ENCODE measurements at regions not wholly inside any gene's neighbourhood (a gene's known extent, or its start where the extent isn't known, plus 50 kb on each side); places are given as distances from the start of the nearest gene placed in this dataset.
"Not testable (repeated sequence)": the region's sequence is repeated elsewhere in the genome, so short reads cannot be mapped to it uniquely, and the experiment has no call there.

DNA sequence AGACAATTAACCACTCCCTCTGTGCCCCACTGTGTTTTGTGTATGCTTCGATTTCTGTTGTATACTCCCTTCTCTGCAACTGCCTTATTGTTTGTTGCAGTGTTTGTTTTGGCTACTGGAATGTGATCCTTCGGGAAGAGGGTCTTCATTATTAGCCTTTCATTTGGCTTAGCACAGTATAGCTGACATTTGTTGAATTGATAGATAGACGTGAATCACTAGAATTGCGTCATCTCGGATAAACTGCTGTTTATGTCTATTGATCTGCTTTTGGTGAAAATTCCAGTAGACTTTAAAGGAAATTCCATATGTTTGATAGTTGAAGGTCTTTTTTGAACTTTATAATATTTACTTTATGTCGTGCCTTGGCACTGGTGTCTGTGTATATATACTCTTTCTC lies 189.9 kb upstream of the EYA4 start:
- DNase-seq (ENCODE audit: low read depth) = no peak

DNA sequence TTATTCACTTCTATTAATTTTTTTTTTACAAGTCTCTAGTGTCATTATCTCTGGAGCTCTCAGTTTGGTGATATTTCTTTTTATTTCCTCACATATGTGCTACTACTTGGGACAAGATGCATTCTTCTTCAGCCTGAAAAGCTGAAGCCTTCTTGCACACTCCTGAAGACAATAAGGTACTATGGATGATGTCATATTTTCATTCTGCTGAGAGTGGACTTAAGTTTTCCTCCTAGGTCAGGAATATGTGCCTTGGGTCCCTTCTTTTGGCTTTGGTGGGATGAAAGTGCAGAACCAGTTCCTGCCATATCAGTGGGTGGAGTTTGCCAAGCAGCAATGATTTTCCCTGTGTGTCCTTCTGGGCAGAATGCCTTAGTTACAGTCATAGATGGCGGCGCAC lies 188.7 kb upstream of the EYA4 start:
- DNase-seq (ENCODE audit: low read depth) = no peak

GRCh38 chr6:133055441-133055966 lies 185.7 kb upstream of the EYA4 start:
- DNase-seq (ENCODE audit: low read depth) = no peak

DNA sequence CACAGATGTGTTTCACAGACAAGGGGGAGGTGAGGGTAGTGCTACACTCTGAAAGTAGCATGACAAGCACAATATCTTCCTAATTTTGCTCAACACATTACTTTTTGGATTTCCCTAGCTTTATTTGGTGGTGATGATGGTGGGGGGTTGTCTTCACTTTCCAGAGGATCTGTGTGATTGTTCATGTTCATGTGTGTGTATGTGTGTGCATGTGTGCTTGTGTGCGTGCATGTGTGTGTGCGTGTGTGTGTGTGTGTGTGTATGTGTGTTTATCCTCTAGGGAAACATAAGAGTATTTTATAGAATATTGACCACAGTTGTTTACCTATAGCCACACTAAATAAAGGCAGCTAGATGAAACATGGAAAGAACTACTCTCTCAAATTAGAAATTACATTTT lies 183.8 kb upstream of the EYA4 start:
- DNase-seq (ENCODE audit: low read depth) = no peak

DNA sequence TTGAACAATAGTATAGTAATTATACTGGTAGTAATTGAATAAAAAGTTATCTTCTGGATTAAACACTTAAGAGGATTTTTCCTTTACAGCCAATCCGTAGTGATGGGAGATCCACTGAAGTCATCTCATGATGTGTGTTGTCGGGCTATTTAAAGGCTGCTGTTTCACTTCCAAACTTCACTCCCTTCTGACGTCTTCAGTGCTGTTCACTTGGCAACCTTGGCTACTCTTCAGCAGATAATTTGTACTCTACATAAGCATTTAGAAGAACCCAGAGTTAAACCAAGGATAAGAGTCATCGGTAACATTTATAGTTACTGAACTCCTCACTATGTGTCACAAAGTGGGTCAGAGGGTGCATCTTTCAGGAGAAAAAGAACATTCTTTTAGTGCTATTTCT lies 179.1 kb upstream of the EYA4 start:
- DNase-seq (ENCODE audit: low read depth) = no peak

- no peak for DNase-seq (ENCODE audit: low read depth)
Observed at GRCh38 chr6:133062696-133063306, 178.4 kb upstream of the EYA4 start.

DNA sequence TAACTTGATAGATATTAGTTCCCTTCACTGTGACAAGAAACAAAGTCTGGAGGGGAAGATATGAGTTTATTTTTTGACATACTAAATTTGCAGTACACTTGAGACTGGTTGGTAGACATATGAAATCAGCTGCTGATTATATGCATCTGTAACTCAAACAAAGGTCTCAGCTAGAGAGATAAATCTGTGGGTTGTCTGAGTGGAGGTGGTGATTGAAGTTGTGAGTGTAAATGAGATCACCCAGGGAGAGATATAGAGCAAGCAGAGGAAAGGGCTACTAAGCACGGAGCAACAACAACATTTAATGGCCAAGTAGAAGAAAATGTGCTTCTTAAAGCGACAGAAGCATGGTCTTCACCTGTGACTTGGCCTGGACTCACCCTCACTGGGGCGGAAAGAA lies 173.2 kb upstream of the EYA4 start:
- no peak for DNase-seq (ENCODE audit: low read depth)

GRCh38 chr6:133070410-133071043 lies 170.6 kb upstream of the EYA4 start:
- no peak for DNase-seq (ENCODE audit: low read depth)

- DNase-seq (ENCODE audit: low read depth) = no peak
Observed at GRCh38 chr6:133079901-133080300, 161.3 kb upstream of the EYA4 start.

DNA sequence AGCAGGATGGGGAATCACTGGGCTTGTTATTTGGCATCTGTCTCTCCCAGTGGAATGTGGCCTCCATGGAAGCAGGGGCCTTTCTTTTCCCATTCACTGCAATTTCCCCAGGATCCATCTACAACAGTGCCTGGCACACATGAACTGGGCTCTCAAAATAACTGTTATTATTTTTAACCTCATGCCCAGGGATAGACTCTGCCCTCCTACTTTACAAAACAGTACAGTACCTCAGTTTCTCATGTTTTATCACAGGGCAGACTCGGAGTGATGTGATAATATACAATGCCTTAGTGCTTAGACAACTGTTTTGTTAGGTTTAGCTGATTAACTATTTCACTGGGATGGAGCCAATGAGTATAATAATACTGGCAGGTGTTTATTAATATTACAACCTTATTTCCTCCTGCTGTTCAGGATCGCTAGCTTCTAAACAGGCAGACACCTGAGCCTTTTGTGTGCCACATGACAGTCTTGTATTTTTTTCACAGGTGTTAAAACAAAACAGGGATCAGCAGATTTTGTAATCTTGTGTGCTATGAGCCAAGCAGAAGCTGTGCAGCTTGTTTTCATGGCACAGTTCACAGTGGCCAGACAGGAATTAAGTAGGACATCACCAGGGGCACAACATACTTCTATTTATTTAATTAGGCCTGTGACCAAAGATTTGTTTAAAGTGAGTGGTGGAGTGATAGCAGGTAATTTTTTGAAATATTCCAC lies 157.7 kb upstream of the EYA4 start:
- no peak for DNase-seq (ENCODE audit: low read depth)

DNA sequence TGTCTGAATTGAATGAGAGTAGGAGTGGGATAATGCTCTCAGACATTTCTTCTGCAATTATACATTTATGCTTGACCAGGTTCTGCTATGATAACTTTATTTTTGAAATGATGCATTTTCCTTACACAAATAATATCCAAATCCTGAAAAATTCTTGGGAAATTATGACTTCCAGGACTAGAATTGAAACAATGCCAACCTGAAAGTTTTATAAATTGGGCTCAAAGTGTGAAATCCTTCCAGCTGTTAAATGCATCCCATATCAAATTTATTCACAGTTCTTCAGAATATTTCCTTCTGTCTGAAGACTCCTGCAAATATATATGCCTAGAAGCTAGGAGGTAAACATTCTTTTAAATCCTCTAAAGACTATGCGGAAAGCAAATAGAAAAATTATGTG lies 155.7 kb upstream of the EYA4 start:
- no peak for DNase-seq (ENCODE audit: low read depth)

- DNase-seq (ENCODE audit: low read depth) = no peak
Observed at GRCh38 chr6:133085896-133086295, 155.3 kb upstream of the EYA4 start.

DNA sequence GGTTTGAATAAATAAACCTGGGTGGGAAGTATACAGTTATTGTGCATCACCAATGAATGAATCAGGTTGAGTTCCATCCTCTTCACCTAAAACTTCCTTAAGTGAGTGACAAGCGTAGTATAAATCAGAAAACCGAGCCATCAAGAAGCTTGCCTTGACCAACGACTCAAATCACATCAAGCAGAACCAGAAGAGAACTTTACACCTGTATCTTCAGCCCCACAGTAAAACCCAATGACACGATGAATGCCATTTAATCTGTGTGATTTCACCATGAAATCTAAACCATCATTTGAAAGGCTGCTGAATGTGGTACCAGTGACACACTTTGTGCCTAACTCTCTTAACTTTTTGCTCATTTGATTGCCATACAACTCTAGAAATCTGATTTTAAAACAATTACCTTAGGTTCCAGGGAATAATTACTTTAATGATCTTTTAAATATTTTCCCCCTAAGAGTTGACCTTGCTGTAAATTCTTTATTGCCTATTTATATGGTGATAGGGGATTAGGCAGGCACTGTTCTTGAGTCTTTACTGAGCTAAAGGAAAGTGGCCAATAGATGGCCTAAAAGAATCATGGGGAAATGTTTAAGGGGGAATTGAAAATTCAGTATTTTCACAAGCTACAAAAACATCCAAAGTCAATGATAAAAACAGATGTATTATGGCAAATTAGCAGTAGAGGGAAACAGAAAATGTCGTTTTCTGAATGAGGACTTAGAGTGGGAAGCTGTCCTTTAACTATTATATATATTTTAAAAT lies 152.0 kb upstream of the EYA4 start:
- no peak for DNase-seq (ENCODE audit: low read depth)

- DNase-seq (ENCODE audit: low read depth) = no peak
Observed at GRCh38 chr6:133092199-133092598, 149.0 kb upstream of the EYA4 start.

DNA sequence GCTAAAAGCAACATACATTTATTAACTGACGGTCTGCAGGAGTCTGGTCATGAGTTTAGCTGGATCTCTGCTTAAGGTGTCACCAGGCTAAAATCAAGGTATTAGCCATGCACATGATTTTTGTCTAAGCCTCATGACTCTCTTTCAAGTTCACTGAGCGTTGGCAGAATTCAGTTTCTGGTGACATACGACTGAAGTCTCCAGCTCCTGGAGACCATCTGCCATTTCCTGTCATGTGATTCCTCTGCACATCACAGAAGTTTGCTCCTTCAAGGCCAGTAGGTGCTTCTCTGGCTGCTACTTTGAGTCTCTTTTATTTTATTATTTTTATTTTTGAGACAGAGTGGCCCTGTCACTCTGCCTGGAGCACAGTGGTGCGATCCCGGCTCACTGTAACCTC lies 148.4 kb upstream of the EYA4 start:
- no peak for DNase-seq (ENCODE audit: low read depth)

- not testable (repeated sequence) for DNase-seq (ENCODE audit: low read depth)
Observed at GRCh38 chr6:133093211-133093610, 147.9 kb upstream of the EYA4 start.

GRCh38 chr6:133093956-133094355 lies 147.2 kb upstream of the EYA4 start:
- DNase-seq (ENCODE audit: low read depth) = no peak

GRCh38 chr6:133097208-133097607 lies 143.9 kb upstream of the EYA4 start:
- DNase-seq (ENCODE audit: low read depth) = no peak

DNA sequence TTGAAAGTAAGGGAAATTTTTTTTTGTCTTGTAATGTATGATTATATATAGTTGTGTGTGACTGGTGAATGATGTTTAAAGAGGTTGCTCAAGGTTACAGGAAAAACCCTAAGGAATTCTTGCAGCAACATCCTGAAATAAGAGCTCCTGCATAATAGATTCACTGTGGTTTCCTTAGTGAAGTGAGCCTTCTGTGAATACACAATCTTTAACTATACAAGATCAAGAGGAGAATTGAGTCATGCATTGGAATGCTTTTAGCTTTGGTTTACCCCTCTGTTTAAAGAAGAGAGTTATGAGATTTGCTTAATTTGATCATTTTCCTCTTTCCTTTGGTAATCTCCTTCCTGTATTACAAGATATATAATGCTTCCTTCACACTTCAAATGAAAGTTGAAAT lies 141.6 kb upstream of the EYA4 start:
- DNase-seq (ENCODE audit: low read depth) = no peak

DNA sequence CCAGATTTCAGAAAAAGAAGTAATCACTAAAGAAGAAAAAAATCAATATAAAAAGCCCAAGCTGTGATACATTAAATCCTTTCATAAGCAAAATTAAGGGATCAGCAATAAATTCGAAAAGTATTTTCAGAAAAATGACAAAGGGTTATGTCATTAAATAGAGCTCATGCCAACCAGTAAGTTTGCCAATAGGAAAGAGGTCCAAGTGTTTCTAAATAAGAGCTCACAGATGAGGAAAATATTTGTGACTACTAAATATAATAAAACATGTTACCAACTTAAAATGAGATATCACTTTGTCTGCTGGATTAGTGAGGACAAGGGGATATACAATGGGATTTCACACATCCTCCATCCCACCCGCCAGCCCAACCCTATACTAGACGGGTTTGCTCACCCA lies 140.3 kb upstream of the EYA4 start:
- no peak for DNase-seq (ENCODE audit: low read depth)

- DNase-seq (ENCODE audit: low read depth) = no peak
Observed at GRCh38 chr6:133101790-133102189, 139.4 kb upstream of the EYA4 start.

GRCh38 chr6:133106934-133107333 lies 134.2 kb upstream of the EYA4 start:
- DNase-seq (ENCODE audit: low read depth) = no peak

DNA sequence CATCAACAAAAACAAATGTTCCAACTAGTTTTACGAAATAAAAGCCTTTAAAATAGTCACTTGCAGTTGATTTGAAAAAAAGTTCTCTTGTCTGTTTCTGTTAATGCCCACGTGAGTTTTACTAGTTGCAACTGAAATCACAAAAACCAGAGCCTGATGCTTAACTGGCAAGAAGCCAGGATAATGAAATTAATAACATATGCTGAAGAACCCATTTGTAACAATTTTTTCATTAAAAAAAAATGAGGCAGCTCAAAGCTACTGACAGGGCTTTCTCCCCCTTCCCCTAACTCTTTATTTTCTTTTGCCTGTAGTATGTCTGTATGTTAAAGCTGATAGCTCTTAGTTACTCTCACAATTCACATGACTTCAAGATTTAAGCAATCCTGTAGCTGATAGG lies 132.7 kb upstream of the EYA4 start:
- no peak for DNase-seq (ENCODE audit: low read depth)
